PFSK-1 (cell line): ENCODE measurements at regions not wholly inside any gene's neighbourhood (a gene's known extent, or its start where the extent isn't known, plus 50 kb on each side); places are given as distances from the start of the nearest gene placed in this dataset.

Source experiments
- FOXP2 ChIP-seq: optimal IDR thresholded peaks from 2 replicates; pipeline ENCODE3; 2011; ENCODE audit warnings: borderline replicate concordance, control low read depth, inconsistent platforms; ENCODE audit not compliant: insufficient read depth; ENCODE audit errors: extremely low read length, extremely low read depth
- POLR2AphosphoS5 ChIP-seq: IDR thresholded peaks from 2 replicates; pipeline ENCODE4 v1.6.1; 2012; ENCODE audit warnings: low read depth, mild to moderate bottlenecking, control low read depth, low read length, moderate library complexity
- SIN3A ChIP-seq: IDR thresholded peaks from 2 replicates; pipeline ENCODE4 v1.6.1; 2012; ENCODE audit warnings: mild to moderate bottlenecking, low read length, moderate library complexity, borderline replicate concordance; ENCODE audit not compliant: insufficient read depth
- TAF1 ChIP-seq: IDR thresholded peaks from 2 replicates; pipeline ENCODE4 v1.6.1; 2012; ENCODE audit warnings: low read length, control low read depth, borderline replicate concordance; ENCODE audit not compliant: insufficient read depth
- TF ChIP-seq, protein P1 (sequence below), 2 experiments: IDR thresholded peaks; 2 replicates each; pipeline versions ENCODE4 v1.6.1 to v1.8.0; 2011 to 2012; ENCODE audit warnings: low read depth in 2 of 2, low read length in 2 of 2, control low read depth in 1 of 2, inconsistent platforms in 1 of 2, mild to moderate bottlenecking in 1 of 2, moderate library complexity in 1 of 2; ENCODE audit not compliant: insufficient read depth in 1 of 2

DNA sequence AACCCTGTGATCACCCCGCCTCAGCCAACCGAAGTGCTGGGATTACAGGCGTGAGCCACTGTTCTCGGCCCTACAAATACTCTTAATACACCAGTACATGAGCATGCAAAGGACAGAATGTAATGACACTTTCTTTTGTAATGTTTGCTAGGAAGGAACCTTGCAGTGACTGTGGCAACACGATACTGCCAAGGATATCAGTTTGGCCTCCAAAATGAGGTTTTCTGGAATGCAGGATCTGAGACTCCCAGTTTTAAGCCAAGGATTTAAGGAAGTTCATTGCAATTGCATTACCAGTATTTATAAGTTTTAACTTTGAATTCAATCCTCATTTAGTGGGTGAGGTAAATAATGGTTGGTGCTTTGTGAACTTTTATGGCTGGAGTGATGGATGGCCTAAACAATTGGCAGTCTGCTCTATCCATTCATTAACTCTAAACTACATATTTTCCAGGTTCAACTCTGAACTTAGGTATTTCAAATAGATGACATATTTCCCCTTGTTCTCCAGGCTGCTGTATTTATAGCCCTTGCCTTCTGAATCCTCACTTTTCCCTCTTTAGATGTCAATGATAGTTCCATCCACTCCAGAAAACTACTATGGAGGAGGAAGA, 330.3 kb downstream of the C11orf87 start:
- TF ChIP-seq TAF1 = no peak
- TF ChIP-seq POLR2AphosphoS5 = no peak
- TF ChIP-seq FOXP2 = no peak
- TF ChIP-seq SIN3A = no peak
- TF ChIP-seq, protein P1, sequence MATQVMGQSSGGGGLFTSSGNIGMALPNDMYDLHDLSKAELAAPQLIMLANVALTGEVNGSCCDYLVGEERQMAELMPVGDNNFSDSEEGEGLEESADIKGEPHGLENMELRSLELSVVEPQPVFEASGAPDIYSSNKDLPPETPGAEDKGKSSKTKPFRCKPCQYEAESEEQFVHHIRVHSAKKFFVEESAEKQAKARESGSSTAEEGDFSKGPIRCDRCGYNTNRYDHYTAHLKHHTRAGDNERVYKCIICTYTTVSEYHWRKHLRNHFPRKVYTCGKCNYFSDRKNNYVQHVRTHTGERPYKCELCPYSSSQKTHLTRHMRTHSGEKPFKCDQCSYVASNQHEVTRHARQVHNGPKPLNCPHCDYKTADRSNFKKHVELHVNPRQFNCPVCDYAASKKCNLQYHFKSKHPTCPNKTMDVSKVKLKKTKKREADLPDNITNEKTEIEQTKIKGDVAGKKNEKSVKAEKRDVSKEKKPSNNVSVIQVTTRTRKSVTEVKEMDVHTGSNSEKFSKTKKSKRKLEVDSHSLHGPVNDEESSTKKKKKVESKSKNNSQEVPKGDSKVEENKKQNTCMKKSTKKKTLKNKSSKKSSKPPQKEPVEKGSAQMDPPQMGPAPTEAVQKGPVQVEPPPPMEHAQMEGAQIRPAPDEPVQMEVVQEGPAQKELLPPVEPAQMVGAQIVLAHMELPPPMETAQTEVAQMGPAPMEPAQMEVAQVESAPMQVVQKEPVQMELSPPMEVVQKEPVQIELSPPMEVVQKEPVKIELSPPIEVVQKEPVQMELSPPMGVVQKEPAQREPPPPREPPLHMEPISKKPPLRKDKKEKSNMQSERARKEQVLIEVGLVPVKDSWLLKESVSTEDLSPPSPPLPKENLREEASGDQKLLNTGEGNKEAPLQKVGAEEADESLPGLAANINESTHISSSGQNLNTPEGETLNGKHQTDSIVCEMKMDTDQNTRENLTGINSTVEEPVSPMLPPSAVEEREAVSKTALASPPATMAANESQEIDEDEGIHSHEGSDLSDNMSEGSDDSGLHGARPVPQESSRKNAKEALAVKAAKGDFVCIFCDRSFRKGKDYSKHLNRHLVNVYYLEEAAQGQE (IDR thresholded peaks at IDR 0.05; ENCODE audit: insufficient read depth in 1 of 2, low read depth in 2 of 2, low read length in 2 of 2) = no peak

DNA sequence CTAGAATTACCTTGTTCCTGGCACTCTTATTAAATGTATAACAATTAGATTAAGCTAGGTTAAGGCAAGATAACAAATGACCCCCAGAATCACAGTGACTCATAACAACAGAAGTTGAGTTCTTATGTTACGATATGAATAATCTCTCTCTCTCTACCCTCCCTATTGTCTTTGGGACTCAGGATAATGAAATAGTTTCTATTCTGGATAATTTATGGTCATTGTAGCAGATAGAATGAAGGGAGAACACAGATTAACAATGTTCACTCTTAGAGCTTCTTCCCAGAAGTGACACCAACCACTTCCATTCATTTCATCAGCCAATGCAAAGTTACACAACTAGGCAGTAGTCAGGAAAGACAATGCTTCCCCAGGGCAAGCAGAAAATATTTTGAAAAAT, 334.5 kb downstream of the C11orf87 start:
- TF ChIP-seq POLR2AphosphoS5 = no peak
- no peak for TF ChIP-seq FOXP2
- no peak for TF ChIP-seq TAF1
- no peak for TF ChIP-seq SIN3A
- TF ChIP-seq, protein P1 (IDR thresholded peaks at IDR 0.05; ENCODE audit: insufficient read depth in 1 of 2, low read depth in 2 of 2, low read length in 2 of 2) = no peak

GRCh38 chr11:109756951-109757350, 335.0 kb downstream of the C11orf87 start:
- TF ChIP-seq, protein P1 (IDR thresholded peaks at IDR 0.05; ENCODE audit: insufficient read depth in 1 of 2, low read depth in 2 of 2, low read length in 2 of 2) = no peak
- TF ChIP-seq TAF1 = no peak
- no peak for TF ChIP-seq SIN3A

- no peak for TF ChIP-seq POLR2AphosphoS5
- no peak for TF ChIP-seq TAF1
- TF ChIP-seq FOXP2 = no peak
- no peak for TF ChIP-seq SIN3A
- TF ChIP-seq, protein P1 (IDR thresholded peaks at IDR 0.05; ENCODE audit: insufficient read depth in 1 of 2, low read depth in 2 of 2, low read length in 2 of 2) = no peak
These were observed 330.6 kb upstream of the ZC3H12C start for GRCh38 chr11:109762546-109762945.

GRCh38 chr11:109765709-109766311, 327.4 kb upstream of the ZC3H12C start:
- TF ChIP-seq POLR2AphosphoS5 (no peak), TAF1 (no peak), FOXP2 (no peak), SIN3A (no peak)
- TF ChIP-seq, protein P1 (IDR thresholded peaks at IDR 0.05; ENCODE audit: insufficient read depth in 1 of 2, low read depth in 2 of 2, low read length in 2 of 2) = no peak
